ENCODE measurements at regions not wholly inside any gene's neighbourhood (a gene's known extent, or its start where the extent isn't known, plus 50 kb on each side); places are given as distances from the start of the nearest gene placed in this dataset.

DNA sequence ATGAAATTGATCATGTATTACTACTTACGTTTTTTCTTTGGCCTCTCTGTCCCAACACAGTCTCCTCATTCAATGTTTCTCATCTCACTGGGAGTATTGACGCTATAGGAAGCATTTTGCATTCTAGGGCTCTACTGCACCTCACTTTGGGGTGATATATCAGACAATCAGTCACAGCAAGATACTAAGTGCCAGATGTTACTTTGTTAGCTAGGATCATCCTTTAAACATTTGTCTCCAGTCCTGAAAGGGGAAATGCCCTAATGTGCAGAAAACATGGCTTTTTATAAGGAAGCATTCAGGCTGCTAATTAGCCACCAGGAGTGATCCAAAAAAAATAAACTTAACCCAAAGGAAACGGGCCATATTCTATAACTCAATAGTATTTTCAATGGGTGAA, 409.1 kb downstream of the RWDD3 start:
- TF ChIP-seq, protein P1, sequence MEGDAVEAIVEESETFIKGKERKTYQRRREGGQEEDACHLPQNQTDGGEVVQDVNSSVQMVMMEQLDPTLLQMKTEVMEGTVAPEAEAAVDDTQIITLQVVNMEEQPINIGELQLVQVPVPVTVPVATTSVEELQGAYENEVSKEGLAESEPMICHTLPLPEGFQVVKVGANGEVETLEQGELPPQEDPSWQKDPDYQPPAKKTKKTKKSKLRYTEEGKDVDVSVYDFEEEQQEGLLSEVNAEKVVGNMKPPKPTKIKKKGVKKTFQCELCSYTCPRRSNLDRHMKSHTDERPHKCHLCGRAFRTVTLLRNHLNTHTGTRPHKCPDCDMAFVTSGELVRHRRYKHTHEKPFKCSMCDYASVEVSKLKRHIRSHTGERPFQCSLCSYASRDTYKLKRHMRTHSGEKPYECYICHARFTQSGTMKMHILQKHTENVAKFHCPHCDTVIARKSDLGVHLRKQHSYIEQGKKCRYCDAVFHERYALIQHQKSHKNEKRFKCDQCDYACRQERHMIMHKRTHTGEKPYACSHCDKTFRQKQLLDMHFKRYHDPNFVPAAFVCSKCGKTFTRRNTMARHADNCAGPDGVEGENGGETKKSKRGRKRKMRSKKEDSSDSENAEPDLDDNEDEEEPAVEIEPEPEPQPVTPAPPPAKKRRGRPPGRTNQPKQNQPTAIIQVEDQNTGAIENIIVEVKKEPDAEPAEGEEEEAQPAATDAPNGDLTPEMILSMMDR (IDR thresholded peaks at IDR 0.05), result no peak
- TF ChIP-seq POLR2AphosphoS5 (IDR thresholded peaks at IDR 0.05; ENCODE audit: low read depth, low read length), result no peak
- no peak for TF ChIP-seq REST (IDR thresholded peaks at IDR 0.05; ENCODE audit: low read depth, low read length)
- TF ChIP-seq PBX3 (IDR thresholded peaks at IDR 0.05), result no peak
- TF ChIP-seq, protein P2, sequence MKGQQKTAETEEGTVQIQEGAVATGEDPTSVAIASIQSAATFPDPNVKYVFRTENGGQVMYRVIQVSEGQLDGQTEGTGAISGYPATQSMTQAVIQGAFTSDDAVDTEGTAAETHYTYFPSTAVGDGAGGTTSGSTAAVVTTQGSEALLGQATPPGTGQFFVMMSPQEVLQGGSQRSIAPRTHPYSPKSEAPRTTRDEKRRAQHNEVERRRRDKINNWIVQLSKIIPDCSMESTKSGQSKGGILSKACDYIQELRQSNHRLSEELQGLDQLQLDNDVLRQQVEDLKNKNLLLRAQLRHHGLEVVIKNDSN (IDR thresholded peaks at IDR 0.05; ENCODE audit: borderline replicate concordance, low read depth), result no peak
- no peak for TF ChIP-seq SIN3A (IDR thresholded peaks at IDR 0.05; ENCODE audit: borderline replicate concordance, low read depth, low read length)

Measured in SK-N-SH (cell line).